HPDE6-E6E7 (cell line): ENCODE measurements at regions not wholly inside any gene's neighbourhood (a gene's known extent, or its start where the extent isn't known, plus 50 kb on each side); places are given as distances from the start of the nearest gene placed in this dataset.
A peak's percentile ranks its signal among the peaks of the same experiment; 100 is the strongest.
"Not testable (repeated sequence)": the region's sequence is repeated elsewhere in the genome, so short reads cannot be mapped to it uniquely, and the experiment has no call there.

ENCODE experiments used
- DNase-seq: peaks from one replicate; pipeline ENCODE4 v3.0.0; 2011; ENCODE audit warnings: missing footprints; ENCODE audit errors: extremely low spot score

GRCh38 chr6:97347111-97347510, 64.1 kb upstream of the MMS22L start:
- DNase-seq: no peak

GRCh38 chr6:97361286-97361685, 78.3 kb upstream of the MMS22L start:
- DNase-seq: peak; percentile 4

GRCh38 chr6:97364327-97364726, 81.3 kb upstream of the MMS22L start:
- DNase-seq: no peak

GRCh38 chr6:97382071-97382470, 99.1 kb upstream of the MMS22L start:
- DNase-seq: not testable (repeated sequence)

- DNase-seq: no peak
Observed at GRCh38 chr6:97392735-97393134, 109.7 kb upstream of the MMS22L start.

- peak; percentile 29 for DNase-seq
Observed at GRCh38 chr6:97394160-97394748, 111.2 kb upstream of the MMS22L start.

GRCh38 chr6:97396880-97397279, 113.9 kb upstream of the MMS22L start:
- no peak for DNase-seq

- no peak for DNase-seq
Observed at GRCh38 chr6:97399208-97399607, 116.2 kb upstream of the MMS22L start.

- DNase-seq: no peak
Observed at GRCh38 chr6:97401533-97401932, 118.5 kb upstream of the MMS22L start.

GRCh38 chr6:97405818-97406409, 122.9 kb upstream of the MMS22L start:
- DNase-seq: no peak

- no peak for DNase-seq
Observed at GRCh38 chr6:97406633-97407032, 123.6 kb upstream of the MMS22L start.

- DNase-seq: no peak
Observed at GRCh38 chr6:97411610-97412009, 128.6 kb upstream of the MMS22L start.

- no peak for DNase-seq
Observed at GRCh38 chr6:97412511-97412910, 129.5 kb upstream of the MMS22L start.

GRCh38 chr6:97422171-97422570, 139.2 kb upstream of the MMS22L start:
- DNase-seq: no peak

- DNase-seq: no peak
Observed at GRCh38 chr6:97423190-97423589, 140.2 kb upstream of the MMS22L start.

- DNase-seq: no peak
Observed at GRCh38 chr6:97427648-97428047, 144.6 kb upstream of the MMS22L start.

- DNase-seq: peak; percentile 13
Observed at GRCh38 chr6:97437087-97437486, 154.1 kb upstream of the MMS22L start.

GRCh38 chr6:97438011-97438671, 155.1 kb upstream of the MMS22L start:
- DNase-seq: no peak

- peak; percentile 11 for DNase-seq
Observed at GRCh38 chr6:97440590-97441176, 157.7 kb upstream of the MMS22L start.

GRCh38 chr6:97443408-97444080, 160.5 kb upstream of the MMS22L start:
- DNase-seq: no peak

GRCh38 chr6:97445407-97445806, 162.4 kb upstream of the MMS22L start:
- no peak for DNase-seq

- no peak for DNase-seq
Observed at GRCh38 chr6:97449444-97449966, 166.5 kb upstream of the MMS22L start.
